T-helper 2 cell treated with Interferon-gamma antibody and Interleukin-4, amounts not matched to agents 5 μg/mL and 100 μg/mL, for 36 hours (primary cell): ENCODE measurements at regions not wholly inside any gene's neighbourhood (a gene's known extent, or its start where the extent isn't known, plus 50 kb on each side); places are given as distances from the start of the nearest gene placed in this dataset.

Experiments
- DNase-seq: peaks from one replicate; pipeline ENCODE4 v3.0.0; 2021; ENCODE audit warnings: low spot score
- H3K27ac Mint-ChIP-seq: one replicate; pipeline ENCODE4 v1.8.0; 2021; ENCODE audit warnings: mild to moderate bottlenecking, mixed read lengths
- H3K27me3 Mint-ChIP-seq: one replicate; pipeline ENCODE4 v1.8.0; 2021; ENCODE audit warnings: low read depth, mixed read lengths
- H3K36me3 Mint-ChIP-seq: one replicate; pipeline ENCODE4 v1.8.0; 2021; ENCODE audit warnings: low read depth, mixed read lengths
- H3K4me1 Mint-ChIP-seq: one replicate; pipeline ENCODE4 v1.8.0; 2021; ENCODE audit warnings: low read depth, mixed read lengths
- H3K4me3 Mint-ChIP-seq: one replicate; pipeline ENCODE4 v1.8.0; 2022; ENCODE audit warnings: mild to moderate bottlenecking, moderate library complexity, mixed read lengths
- H3K9me3 Mint-ChIP-seq: one replicate; pipeline ENCODE4 v1.8.0; 2021; ENCODE audit warnings: mixed read lengths

DNA sequence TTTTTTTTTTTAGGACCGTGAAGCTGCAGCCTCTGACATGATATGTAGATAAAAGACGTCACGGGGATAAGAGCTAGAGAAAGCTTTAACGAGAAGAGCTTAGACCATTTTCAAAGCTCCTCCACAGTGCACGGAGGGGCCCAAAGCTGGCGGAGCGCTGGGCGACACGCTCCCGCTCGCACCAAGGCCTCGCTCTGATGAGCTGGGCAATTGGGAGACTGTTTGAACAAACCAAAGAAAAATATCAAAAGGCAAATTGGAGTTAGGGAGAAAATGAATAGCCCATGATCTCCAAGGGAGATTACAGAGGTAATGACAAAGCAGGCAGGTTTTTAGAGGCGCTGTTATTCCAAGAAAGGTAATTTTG is 179.4 kb downstream of the SREK1 start:
- Mint-ChIP-seq H3K27me3 (peaks cover 4% of the 10 kb centered on the region), H3K36me3 (no peaks in the 10 kb centered on the region)

DNA sequence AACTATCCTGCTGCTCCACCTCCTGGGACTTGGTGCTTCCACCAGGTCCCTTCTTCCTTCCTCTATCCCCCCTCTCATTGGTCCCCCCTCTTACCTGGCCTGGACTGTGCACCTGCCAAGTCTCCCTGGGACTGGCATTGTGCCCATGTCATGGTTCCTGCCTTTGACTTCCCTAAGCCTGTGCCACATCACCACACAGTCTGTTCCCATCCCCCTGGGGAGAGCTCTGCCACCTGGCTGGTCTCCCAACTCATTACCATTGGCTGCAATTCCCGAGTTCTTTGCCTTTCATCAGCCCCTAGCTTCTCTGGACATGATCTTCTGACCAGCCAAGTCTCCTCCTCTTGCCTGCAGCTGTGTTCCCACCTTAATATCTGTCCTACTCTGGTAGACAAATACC is 180.3 kb downstream of the SREK1 start:
- no peaks in the 10 kb centered on the region for H3K27me3 Mint-ChIP-seq
- no peak overlapping the region for H3K27ac Mint-ChIP-seq
- no peak for DNase-seq
- H3K36me3 Mint-ChIP-seq, result no peaks in the 10 kb centered on the region
- H3K9me3 Mint-ChIP-seq, result no peaks in the 10 kb centered on the region
- H3K4me3 Mint-ChIP-seq, result no peak overlapping the region
- H3K4me1 Mint-ChIP-seq, result no peaks in the 10 kb centered on the region

More for the DNA sequence above, 179.4 kb downstream of the SREK1 start:
- H3K27ac Mint-ChIP-seq, result no peak overlapping the region
- no peaks in the 10 kb centered on the region for H3K9me3 Mint-ChIP-seq
- DNase-seq, result no peak
- H3K4me1 Mint-ChIP-seq, result no peaks in the 10 kb centered on the region
- H3K4me3 Mint-ChIP-seq, result no peak overlapping the region

DNA sequence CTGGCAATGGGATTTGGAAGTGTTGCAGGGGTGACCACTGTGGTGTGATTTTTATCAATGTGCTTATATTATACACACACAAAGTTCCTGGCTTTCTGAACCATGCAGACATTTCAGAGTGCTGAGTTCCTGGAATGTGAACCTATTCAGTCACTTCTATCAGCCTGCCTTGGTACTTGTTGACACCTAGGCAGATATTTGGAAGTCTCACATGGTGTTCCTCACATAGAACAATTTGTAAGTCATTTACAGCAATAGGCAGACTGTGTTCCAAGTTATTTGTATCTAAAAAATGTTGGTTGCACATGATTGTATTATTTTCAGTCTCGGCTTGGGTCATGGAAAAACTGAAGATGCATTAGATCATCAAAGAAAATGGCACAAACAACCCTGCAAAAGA is 182.2 kb downstream of the SREK1 start:
- Mint-ChIP-seq H3K27me3 (no peaks in the 10 kb centered on the region), H3K4me3 (no peak overlapping the region), H3K4me1 (no peaks in the 10 kb centered on the region), H3K36me3 (no peaks in the 10 kb centered on the region), H3K9me3 (no peaks in the 10 kb centered on the region), H3K27ac (no peak overlapping the region)
- no peak for DNase-seq

DNA sequence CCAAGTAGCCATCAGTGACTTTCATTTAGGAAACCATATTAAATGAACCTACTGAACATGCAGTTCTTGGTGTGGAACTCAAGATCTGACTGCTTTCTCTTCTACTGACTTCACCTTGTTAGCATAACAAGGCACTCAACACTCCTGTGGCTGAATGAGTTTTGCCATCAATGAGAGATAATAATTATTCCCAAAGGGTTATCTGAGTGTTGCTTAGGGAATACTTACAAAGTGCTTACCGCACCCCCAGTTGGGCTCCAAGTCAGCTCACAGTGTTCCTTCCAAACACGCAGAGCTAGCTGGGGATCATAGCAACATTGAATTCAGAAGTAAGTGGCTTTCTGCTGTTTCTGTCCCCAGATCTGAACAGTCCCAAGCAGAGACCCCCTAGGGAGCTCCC is 182.9 kb downstream of the SREK1 start:
- H3K4me1 Mint-ChIP-seq, result no peaks in the 10 kb centered on the region
- H3K4me3 Mint-ChIP-seq, result no peak overlapping the region
- H3K27me3 Mint-ChIP-seq, result no peaks in the 10 kb centered on the region

DNA sequence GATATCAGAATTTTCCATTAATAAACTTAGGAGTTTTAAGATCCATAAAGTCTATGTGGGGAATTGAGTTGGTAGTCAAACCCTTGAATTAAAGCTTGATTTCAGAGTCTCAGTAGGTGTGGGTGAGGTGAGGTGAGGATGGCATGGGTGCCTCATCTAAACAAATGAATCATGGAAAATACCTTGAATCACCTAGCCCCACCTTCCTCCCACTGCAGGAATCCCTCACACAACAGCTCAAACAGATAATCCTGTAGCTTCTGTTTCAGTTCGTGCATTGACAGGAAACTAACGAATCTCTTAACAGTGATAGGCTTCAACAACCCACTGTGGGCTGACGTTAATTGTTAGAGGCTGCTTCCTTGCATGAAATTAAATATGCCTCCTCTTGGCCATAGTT is 185.0 kb downstream of the SREK1 start:
- no peaks in the 10 kb centered on the region for H3K9me3 Mint-ChIP-seq
- H3K4me1 Mint-ChIP-seq, result no peaks in the 10 kb centered on the region
- H3K4me3 Mint-ChIP-seq, result no peak overlapping the region
- no peaks in the 10 kb centered on the region for H3K36me3 Mint-ChIP-seq
- DNase-seq, result no peak
- no peak overlapping the region for H3K27ac Mint-ChIP-seq
- H3K27me3 Mint-ChIP-seq, result no peaks in the 10 kb centered on the region

More for the DNA sequence above, 182.9 kb downstream of the SREK1 start:
- DNase-seq, result no peak
- Mint-ChIP-seq H3K9me3 (no peaks in the 10 kb centered on the region), H3K27ac (no peak overlapping the region), H3K36me3 (no peaks in the 10 kb centered on the region)

DNA sequence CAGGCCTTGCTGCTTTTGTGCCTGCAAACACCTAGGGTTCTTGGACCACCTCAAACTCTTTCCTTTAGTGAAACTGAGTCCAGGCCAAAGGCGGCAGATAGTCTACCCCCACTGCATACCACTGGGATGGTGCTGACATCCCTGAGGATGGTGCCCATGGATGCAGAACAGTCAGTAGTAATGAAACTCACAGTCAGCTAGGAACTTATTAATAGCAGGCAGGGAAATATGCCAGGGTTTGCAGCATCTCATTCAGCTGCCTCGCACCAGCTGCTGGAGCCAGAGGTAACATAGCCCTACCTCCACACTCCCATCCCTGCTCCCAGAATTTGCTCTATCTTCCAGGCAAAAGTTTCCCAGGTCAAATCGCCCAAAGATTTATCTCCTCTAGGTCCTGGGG is 189.1 kb downstream of the SREK1 start:
- H3K27ac Mint-ChIP-seq, result no peak overlapping the region
- H3K27me3 Mint-ChIP-seq, result peaks cover 9% of the 10 kb centered on the region
- H3K36me3 Mint-ChIP-seq, result no peaks in the 10 kb centered on the region

DNA sequence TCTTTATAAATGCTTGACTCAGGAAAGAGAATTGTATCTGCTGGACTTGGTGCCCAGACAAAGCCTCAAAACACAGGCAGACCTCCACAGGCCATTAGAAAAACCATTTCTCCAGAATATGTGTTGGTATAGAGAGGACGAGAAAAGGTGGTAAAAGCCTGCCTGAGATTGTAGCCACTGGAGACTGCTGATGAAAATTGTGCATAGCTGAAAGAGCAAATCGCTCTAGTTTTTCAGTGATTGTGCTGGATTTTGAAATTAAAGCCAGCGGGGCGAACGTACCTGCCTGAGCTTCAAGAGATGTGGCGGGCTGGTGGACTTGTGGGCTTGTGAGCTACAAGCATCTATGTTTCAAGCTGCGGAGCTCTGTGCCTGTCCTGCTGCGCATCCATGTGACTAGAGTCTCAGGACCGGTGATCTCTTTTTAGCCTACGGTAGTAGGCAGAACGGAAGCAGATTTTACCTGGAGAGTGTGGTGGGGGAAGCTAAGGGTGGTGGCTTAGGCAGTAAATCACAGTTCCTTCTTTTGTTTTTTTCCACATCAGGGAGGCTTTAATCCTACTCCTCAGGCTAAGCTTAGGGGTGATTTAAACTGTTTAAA is 193.6 kb downstream of the SREK1 start:
- H3K36me3 Mint-ChIP-seq, result no peaks in the 10 kb centered on the region
- no peaks in the 10 kb centered on the region for H3K4me1 Mint-ChIP-seq
- DNase-seq, result no peak
- no peaks in the 10 kb centered on the region for H3K9me3 Mint-ChIP-seq
- peaks cover 11% of the 10 kb centered on the region for H3K27me3 Mint-ChIP-seq
- no peak overlapping the region for H3K27ac Mint-ChIP-seq
- H3K4me3 Mint-ChIP-seq, result no peak overlapping the region

More for the DNA sequence above, 189.1 kb downstream of the SREK1 start:
- no peaks in the 10 kb centered on the region for H3K9me3 Mint-ChIP-seq
- no peak overlapping the region for H3K4me3 Mint-ChIP-seq
- no peak for DNase-seq
- no peaks in the 10 kb centered on the region for H3K4me1 Mint-ChIP-seq

DNA sequence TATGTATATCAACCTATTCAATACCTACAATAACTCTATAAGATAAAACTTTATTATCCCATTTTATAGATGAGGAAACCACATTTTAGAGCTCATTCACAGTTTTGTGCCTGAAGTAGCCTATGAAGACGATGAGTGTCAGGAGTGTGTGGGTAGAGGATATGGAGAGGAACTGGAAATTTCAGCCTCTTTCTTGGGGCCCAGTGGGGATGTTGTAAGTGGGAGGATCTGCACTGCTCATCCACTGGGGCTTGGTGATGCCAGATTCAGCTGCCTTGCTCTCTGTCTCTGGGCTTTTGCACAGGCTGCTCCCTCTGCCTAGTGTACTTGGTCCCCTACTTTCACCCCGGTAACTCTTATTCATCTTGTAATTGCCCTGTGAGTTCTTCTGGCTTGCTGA is 194.7 kb downstream of the SREK1 start:
- no peak for DNase-seq
- Mint-ChIP-seq H3K4me1 (no peaks in the 10 kb centered on the region), H3K27me3 (peaks cover 11% of the 10 kb centered on the region), H3K9me3 (no peaks in the 10 kb centered on the region), H3K36me3 (no peaks in the 10 kb centered on the region), H3K4me3 (no peak overlapping the region), H3K27ac (no peak overlapping the region)

DNA sequence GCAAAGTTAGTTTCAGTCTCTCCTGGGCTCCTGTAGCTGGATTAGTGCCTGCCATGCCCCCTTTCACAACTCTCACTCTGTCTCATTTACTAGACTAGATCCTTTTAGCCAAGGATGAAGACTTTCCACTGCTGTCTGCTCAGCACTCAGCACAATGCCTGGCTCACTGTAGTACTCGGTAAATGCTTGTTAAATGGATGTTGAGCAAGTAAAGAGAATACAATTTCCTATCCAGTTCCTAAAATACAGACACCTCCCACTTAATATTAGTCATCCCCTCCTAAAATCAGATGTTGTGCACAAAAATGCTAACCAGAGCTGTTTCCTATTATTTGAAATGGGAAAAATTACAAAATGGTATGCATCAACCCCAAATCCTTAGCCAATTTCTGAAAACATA is 195.8 kb downstream of the SREK1 start:
- no peaks in the 10 kb centered on the region for H3K36me3 Mint-ChIP-seq
- no peak overlapping the region for H3K4me3 Mint-ChIP-seq
- H3K9me3 Mint-ChIP-seq, result no peaks in the 10 kb centered on the region
- DNase-seq, result no peak
- no peaks in the 10 kb centered on the region for H3K4me1 Mint-ChIP-seq
- no peak overlapping the region for H3K27ac Mint-ChIP-seq
- H3K27me3 Mint-ChIP-seq, result peaks cover 11% of the 10 kb centered on the region

DNA sequence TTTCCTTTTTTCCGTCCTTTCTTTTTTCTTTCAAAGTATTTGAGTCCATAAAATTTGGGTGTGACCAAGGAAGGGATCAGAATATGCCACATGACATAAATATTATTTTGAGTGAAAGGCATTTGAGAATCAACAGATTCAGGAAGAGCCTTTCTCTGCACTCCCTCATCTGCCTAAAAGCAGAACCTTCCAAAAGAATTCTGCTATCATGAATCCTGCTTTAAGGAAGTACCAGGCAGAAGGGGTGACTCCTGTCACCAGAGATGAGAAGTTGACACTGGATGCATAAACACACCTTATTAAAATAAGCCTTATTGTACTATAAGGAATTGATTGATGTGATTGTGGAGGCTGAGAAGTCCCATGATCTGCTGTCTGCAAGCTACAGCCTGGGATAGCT is 196.7 kb downstream of the SREK1 start:
- H3K36me3 Mint-ChIP-seq, result no peaks in the 10 kb centered on the region
- no peaks in the 10 kb centered on the region for H3K9me3 Mint-ChIP-seq
- H3K4me3 Mint-ChIP-seq, result no peak overlapping the region
- H3K27me3 Mint-ChIP-seq, result peaks cover 13% of the 10 kb centered on the region
- H3K27ac Mint-ChIP-seq, result no peak overlapping the region
- no peaks in the 10 kb centered on the region for H3K4me1 Mint-ChIP-seq
- DNase-seq, result no peak

DNA sequence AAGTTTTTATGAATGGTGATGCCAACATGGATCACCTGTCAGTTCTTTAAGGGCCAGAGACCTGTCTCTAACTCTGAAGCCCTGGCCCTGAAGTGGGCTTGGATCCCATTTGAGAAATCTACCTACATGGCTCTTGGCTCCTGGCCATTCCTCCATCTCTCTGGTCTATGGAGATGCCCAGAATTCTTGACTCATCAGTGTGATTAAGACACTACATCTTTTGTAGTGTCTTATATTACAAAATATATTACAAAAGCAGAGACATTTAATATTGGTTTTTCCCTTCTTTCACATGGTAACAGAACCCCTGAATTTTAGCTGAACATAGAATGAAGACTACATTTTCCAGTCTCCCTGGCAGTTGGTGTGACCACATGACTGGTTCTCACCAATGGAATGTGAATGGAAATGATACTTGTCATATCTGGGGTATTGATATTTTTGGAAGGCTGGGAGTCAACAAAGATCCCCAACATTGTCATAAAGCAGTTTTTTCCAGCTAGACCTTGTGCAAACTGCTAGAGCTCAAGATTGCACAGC is 198.3 kb downstream of the SREK1 start:
- Mint-ChIP-seq H3K27ac (no peak overlapping the region), H3K9me3 (no peaks in the 10 kb centered on the region), H3K4me3 (no peak overlapping the region), H3K36me3 (no peaks in the 10 kb centered on the region), H3K27me3 (peaks cover 10% of the 10 kb centered on the region), H3K4me1 (no peaks in the 10 kb centered on the region)
- no peak for DNase-seq

DNA sequence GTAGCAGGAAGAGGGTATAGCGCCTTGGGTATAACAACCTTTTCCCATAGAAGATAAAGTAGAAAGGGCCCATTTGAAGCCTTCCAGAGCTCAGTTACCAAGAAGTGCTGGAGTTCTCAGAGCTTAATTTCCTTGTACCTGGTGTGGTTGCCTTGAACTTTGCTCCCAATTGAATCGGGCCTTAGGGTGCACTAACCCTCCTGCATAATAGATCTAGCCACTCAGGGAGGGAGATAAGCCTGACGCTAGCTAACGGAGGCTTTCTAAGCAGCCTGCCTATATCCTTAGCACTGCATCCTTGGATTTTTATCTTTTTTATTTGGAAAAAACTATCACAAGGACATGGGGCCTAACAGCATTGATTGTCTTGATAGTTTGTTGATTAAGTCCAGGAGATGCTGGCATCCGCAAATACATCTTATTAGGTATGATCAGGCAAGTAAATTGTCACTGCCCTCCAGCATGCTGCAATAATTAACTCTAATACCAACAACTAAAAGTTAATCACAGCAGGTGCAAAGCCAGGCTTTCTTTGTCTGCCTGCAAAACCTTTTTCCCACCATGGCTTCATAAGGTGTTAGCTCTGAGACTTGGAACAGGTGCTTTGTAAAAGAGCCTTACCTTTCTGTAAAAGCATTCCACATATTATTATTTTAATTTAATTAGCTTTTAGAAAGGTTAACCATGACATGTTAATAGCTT is 199.4 kb downstream of the SREK1 start:
- H3K4me1 Mint-ChIP-seq, result no peaks in the 10 kb centered on the region
- H3K27me3 Mint-ChIP-seq, result peaks cover 4% of the 10 kb centered on the region
- no peak for DNase-seq
- no peaks in the 10 kb centered on the region for H3K36me3 Mint-ChIP-seq
- H3K27ac Mint-ChIP-seq, result no peak overlapping the region
- no peak overlapping the region for H3K4me3 Mint-ChIP-seq
- H3K9me3 Mint-ChIP-seq, result no peaks in the 10 kb centered on the region

DNA sequence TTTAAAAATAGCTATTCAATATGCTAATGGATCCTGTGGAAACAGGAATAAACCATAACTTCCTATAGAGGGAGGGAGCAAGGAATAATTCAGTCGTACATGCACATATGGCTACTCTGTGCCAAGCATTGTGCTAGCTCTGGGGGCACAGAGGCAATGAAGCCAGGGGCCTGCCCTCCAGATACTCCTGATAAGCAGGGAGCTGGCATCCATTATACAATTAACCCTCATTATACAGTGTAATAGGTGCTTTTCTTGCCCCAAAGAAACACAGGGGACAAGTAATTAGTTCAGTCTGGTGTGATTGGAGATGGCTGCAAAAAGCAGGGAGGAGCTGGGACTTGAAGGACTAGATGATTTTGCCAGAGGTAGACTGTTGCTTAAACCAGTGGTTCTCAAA is 200.4 kb downstream of the SREK1 start:
- peaks cover 4% of the 10 kb centered on the region for H3K27me3 Mint-ChIP-seq
- no peak for DNase-seq
- no peak overlapping the region for H3K4me3 Mint-ChIP-seq
- H3K36me3 Mint-ChIP-seq, result no peaks in the 10 kb centered on the region
- no peak overlapping the region for H3K27ac Mint-ChIP-seq
- no peaks in the 10 kb centered on the region for H3K9me3 Mint-ChIP-seq
- H3K4me1 Mint-ChIP-seq, result no peaks in the 10 kb centered on the region

DNA sequence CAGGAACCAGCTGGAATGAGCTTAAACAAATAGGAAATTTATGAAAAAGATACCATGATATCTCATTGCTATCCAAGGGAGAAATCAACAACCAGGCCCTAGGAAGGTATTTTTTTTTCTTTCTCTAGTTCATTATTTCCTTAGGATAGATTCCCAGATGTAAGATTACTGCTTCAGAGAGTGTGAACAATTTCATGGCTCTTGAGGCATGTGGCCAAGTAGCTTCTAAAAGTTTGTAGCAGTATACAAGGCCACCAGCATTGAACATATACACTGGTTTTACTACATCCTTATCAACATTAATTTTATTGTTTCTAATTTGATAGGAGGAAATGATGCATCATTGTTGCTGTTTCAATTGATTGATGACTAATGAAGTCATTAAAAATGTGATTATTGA is 201.2 kb downstream of the SREK1 start:
- Mint-ChIP-seq H3K27ac (no peak overlapping the region), H3K4me3 (no peak overlapping the region), H3K4me1 (no peaks in the 10 kb centered on the region), H3K27me3 (peaks cover 4% of the 10 kb centered on the region), H3K36me3 (no peaks in the 10 kb centered on the region), H3K9me3 (no peaks in the 10 kb centered on the region)
- no peak for DNase-seq

DNA sequence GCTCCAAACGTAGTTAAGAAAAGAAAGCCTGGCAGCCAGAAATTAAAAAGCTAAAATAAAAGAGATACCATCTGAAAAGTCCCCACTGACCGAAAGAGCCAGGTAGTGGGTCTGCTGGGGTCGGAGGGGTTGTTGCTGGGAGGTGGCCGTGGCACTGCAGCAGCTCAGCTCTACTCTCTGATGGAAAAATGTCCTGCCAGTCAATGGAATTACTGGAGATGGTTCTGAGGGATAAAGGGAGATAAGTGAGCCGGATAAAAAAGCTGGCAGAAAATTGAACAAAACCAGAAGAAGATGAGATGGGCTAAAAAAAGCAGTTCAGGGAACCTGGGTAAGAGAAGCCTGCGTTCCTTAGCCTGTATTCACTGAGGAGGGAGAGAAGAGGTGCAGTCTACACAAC is 202.8 kb downstream of the SREK1 start:
- Mint-ChIP-seq H3K27ac (no peak overlapping the region), H3K4me1 (no peaks in the 10 kb centered on the region), H3K36me3 (no peaks in the 10 kb centered on the region), H3K27me3 (peaks cover 4% of the 10 kb centered on the region), H3K9me3 (no peaks in the 10 kb centered on the region), H3K4me3 (no peak overlapping the region)
- DNase-seq, result no peak
